Esophagus squamous epithelium (tissue), 5 donors: ENCODE measurements at regions not wholly inside any gene's neighbourhood (a gene's known extent, or its start where the extent isn't known, plus 50 kb on each side); places are given as distances from the start of the nearest gene placed in this dataset.

ENCODE experiments used
- DNase-seq: peaks from one replicate; lab custom pipeline; 2025; lab: John Stamatoyannopoulos, UW
- H3K27ac ChIP-seq, 4 donors: fragments of 200-600 bp; sonication (generic); one replicate each; pipeline ENCODE4 v1.5.1; 2016 to 2019; ENCODE audit warnings: mild to moderate bottlenecking in 1 of 4
- H3K27me3 ChIP-seq, 4 donors: fragments of 200-600 bp; sonication (generic); 1 replicate in 3 of 4; 2 replicates in 1 of 4; pipeline versions ENCODE4 v1.5.1 to v1.6.0; 2017 to 2021; ENCODE audit warnings: antibody characterized with exemption in 1 of 4
- H3K36me3 ChIP-seq, 3 donors: fragments of 200-600 bp; sonication (generic); one replicate each; pipeline ENCODE4 v1.5.1; 2016 to 2019
- H3K4me1 ChIP-seq, 3 donors: fragments of 200-600 bp; sonication (generic); one replicate each; pipeline ENCODE4 v1.5.1; 2017 to 2019
- H3K4me3 ChIP-seq, 4 donors: fragments of 200-600 bp; sonication (generic); 1 replicate in 3 of 4; 2 replicates in 1 of 4; pipeline ENCODE4 v1.5.1; 2016 to 2019; ENCODE audit warnings: mild to moderate bottlenecking in 2 of 4, moderate library complexity in 1 of 4
- H3K9me3 ChIP-seq, 3 donors: fragments of 200-600 bp; sonication (generic); one replicate each; pipeline ENCODE4 v1.5.1; 2016 to 2019
- POLR2A ChIP-seq, 4 donors: fragments of 450-650 bp; IDR thresholded peaks; one replicate each; pipeline ENCODE4 v1.6.1; 2017; ENCODE audit warnings: antibody characterized with exemption in 4 of 4, mild to moderate bottlenecking in 4 of 4, moderate library complexity in 3 of 4
- WGBS, 2 donors: methylation state at CpG; one replicate each; pipeline ENCODE4 v1.1.5; 2018; 5-methylcytosine and 5-hydroxymethylcytosine counted together
- intact Hi-C: fragments of 100-400 bp; cut with DNase I; formaldehyde crosslinking; loops from one replicate; pipeline ENCODE4 v1.15.0; 2022
- TF ChIP-seq, protein P1 (sequence below), 6 experiments: fragments of 450-650 bp in 4 of 6; fragments of 200-600 bp in 2 of 6; sonication (generic) in 2 of 6; IDR thresholded peaks; one replicate each; pipeline ENCODE4 v1.5.1; 2016 to 2019; ENCODE audit warnings: antibody characterized with exemption in 6 of 6, mild to moderate bottlenecking in 4 of 6, moderate library complexity in 4 of 6
- donor health status: DM: yes; HTN: yes; CAD: no.

GRCh38 chr10:24047176-24047575 is 161.8 kb upstream of the KIAA1217 start:
- no peaks in the 10 kb centered on the region for H3K36me3 ChIP-seq
- intact Hi-C loops, result no loop called here
- H3K27ac ChIP-seq, result no peak overlapping the region
- no peak overlapping the region for H3K4me3 ChIP-seq
- 81 to 91% methylated on average over 1 of the region's 1 CpG for WGBS, 2 donors
- no peak for DNase-seq
- TF ChIP-seq, protein P1, sequence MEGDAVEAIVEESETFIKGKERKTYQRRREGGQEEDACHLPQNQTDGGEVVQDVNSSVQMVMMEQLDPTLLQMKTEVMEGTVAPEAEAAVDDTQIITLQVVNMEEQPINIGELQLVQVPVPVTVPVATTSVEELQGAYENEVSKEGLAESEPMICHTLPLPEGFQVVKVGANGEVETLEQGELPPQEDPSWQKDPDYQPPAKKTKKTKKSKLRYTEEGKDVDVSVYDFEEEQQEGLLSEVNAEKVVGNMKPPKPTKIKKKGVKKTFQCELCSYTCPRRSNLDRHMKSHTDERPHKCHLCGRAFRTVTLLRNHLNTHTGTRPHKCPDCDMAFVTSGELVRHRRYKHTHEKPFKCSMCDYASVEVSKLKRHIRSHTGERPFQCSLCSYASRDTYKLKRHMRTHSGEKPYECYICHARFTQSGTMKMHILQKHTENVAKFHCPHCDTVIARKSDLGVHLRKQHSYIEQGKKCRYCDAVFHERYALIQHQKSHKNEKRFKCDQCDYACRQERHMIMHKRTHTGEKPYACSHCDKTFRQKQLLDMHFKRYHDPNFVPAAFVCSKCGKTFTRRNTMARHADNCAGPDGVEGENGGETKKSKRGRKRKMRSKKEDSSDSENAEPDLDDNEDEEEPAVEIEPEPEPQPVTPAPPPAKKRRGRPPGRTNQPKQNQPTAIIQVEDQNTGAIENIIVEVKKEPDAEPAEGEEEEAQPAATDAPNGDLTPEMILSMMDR (IDR thresholded peaks at IDR 0.05), result no peak
- TF ChIP-seq POLR2A (IDR thresholded peaks at IDR 0.05), result no peak
- peaks cover 0 to 3% (median 0%) of the 10 kb centered on the region in 4 donors for H3K27me3 ChIP-seq
- H3K9me3 ChIP-seq, result no peaks in the 10 kb centered on the region
- no peaks in the 10 kb centered on the region for H3K4me1 ChIP-seq

- intact Hi-C loops, result no loop called here
- TF ChIP-seq, protein P1 (IDR thresholded peaks at IDR 0.05), result no peak
- TF ChIP-seq POLR2A (IDR thresholded peaks at IDR 0.05), result no peak
- Histone ChIP-seq H3K27me3 (no peaks in the 10 kb centered on the region), H3K36me3 (no peaks in the 10 kb centered on the region), H3K9me3 (no peaks in the 10 kb centered on the region), H3K4me1 (no peaks in the 10 kb centered on the region), H3K27ac (no peak overlapping the region), H3K4me3 (no peak overlapping the region)
- DNase-seq, result no peak
- WGBS, 2 donors, result 47 to 66% methylated on average over 2 of the region's 2 CpGs
Measured at GRCh38 chr10:24054421-24054820, 154.5 kb upstream of the KIAA1217 start.

DNA sequence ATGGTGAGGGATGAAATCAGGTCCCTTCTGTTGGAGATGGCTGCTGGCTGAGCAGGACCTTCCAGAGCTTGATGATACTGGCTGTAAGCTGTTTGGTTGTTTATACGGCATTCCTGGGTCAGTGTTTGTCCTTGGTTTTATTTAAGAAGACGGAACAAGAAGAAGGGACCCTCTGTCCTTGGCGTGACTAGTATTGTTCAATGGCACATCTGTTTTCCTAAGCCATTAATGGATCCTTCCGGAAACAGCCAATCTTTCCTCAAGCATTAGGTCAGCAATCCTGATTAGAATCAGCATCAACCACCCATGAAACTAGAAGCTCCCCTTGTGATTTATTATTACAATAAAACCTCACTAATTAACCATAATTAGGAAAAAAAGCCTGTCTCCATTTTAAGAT is 128.7 kb upstream of the KIAA1217 start:
- H3K36me3 ChIP-seq, result no peaks in the 10 kb centered on the region
- intact Hi-C loops, result no loop called here
- H3K4me3 ChIP-seq, result no peak overlapping the region
- DNase-seq, result no peak
- H3K4me1 ChIP-seq, result no peaks in the 10 kb centered on the region
- H3K27me3 ChIP-seq, result no peaks in the 10 kb centered on the region
- TF ChIP-seq, protein P1 (IDR thresholded peaks at IDR 0.05), result no peak
- TF ChIP-seq POLR2A (IDR thresholded peaks at IDR 0.05), result no peak
- WGBS, 2 donors, result 74 to 75% methylated on average over 4 of the region's 4 CpGs
- no peaks in the 10 kb centered on the region for H3K9me3 ChIP-seq
- H3K27ac ChIP-seq, result no peak overlapping the region

DNA sequence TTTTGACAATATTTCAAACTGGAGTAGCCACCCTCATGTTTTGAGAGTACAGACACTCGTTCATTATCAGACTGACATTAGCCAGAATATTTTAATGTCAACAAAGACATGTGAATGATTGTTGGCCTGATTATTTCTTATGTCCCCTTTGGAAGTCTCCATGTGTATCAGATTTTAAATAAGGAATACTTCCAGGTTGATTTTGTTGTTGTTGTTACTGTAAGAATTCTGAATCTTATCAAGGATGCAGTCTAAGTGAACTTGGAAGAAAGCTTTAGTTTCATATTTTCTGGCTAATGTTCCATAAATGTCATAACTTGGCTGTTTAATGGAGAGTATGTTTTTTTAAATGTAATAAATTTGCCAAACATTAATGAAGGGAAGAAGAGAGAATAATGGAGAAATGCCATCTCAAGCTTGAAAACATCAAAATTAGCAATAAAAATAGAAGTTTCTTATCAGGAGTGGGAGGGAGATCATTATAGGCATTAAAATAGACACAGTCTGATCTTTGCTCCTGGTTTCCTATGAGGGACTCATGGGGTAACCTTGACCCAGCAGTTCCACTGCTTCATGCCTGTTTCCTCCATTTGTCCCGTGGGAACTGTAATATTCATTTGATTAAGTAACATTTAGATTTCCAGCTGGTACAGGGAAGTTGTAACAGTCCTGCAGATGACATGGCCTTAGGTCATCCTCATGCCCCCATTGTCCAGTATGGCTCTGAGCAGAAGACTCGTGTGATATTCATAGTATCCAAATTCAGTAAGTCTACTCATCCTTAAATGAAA is 122.4 kb upstream of the KIAA1217 start:
- 47 to 56% methylated on average over 3 of the region's 3 CpGs for WGBS, 2 donors
- Histone ChIP-seq H3K27me3 (no peaks in the 10 kb centered on the region), H3K4me1 (no peaks in the 10 kb centered on the region), H3K27ac (no peak overlapping the region), H3K36me3 (no peaks in the 10 kb centered on the region), H3K4me3 (no peak overlapping the region), H3K9me3 (no peaks in the 10 kb centered on the region)
- TF ChIP-seq, protein P1 (IDR thresholded peaks at IDR 0.05), result no peak
- no peak for TF ChIP-seq POLR2A (IDR thresholded peaks at IDR 0.05)
- DNase-seq, result no peak
- intact Hi-C loops, result no loop called here

DNA sequence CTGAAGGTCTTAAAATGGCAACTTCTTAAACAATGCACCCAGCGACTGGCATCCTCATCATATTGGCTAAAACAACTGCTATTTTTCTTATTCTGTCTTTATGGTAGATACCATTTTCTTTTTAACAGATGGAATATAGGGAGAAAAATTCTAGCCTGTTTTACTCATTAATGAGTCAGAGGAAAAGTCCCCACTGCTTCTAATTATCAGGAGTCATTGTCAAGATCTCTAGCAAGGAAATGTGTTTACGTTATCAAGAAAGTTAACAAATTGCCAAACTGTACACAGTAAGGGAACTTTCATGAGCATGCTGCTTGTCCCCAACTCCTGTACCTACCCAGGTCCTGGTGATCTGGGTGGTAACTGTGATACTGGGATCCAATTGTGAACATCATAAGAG is 117.7 kb upstream of the KIAA1217 start:
- Histone ChIP-seq H3K4me1 (no peaks in the 10 kb centered on the region), H3K27me3 (no peaks in the 10 kb centered on the region), H3K27ac (no peak overlapping the region), H3K9me3 (no peaks in the 10 kb centered on the region), H3K4me3 (no peak overlapping the region), H3K36me3 (no peaks in the 10 kb centered on the region)
- intact Hi-C loops, result no loop called here
- TF ChIP-seq, protein P1 (IDR thresholded peaks at IDR 0.05), result no peak
- TF ChIP-seq POLR2A (IDR thresholded peaks at IDR 0.05), result no peak
- 45 to 70% methylated on average over 2 of the region's 2 CpGs for WGBS, 2 donors
- no peak for DNase-seq
